Fibroblast of the aortic adventitia (primary cell): ENCODE measurements at regions not wholly inside any gene's neighbourhood (a gene's known extent, or its start where the extent isn't known, plus 50 kb on each side); places are given as distances from the start of the nearest gene placed in this dataset.
A peak's percentile ranks its signal among the peaks of the same experiment; 100 is the strongest.

ENCODE experiments used
- DNase-seq: peaks from one replicate; pipeline ENCODE4 v3.0.0-alpha.2; 2010; ENCODE audit warnings: low read depth
- H3K4me3 ChIP-seq: 2 replicates; pipeline ENCODE4 v1.5.1; 2011; ENCODE audit warnings: low read depth, mild to moderate bottlenecking, control low read depth, low read length, moderate library complexity
- TF ChIP-seq, protein P1 (sequence below): IDR thresholded peaks from 2 replicates; pipeline ENCODE4 v1.5.1; 2011; ENCODE audit warnings: mild to moderate bottlenecking, low read length, control low read depth, inconsistent platforms; ENCODE audit not compliant: insufficient read depth

DNA sequence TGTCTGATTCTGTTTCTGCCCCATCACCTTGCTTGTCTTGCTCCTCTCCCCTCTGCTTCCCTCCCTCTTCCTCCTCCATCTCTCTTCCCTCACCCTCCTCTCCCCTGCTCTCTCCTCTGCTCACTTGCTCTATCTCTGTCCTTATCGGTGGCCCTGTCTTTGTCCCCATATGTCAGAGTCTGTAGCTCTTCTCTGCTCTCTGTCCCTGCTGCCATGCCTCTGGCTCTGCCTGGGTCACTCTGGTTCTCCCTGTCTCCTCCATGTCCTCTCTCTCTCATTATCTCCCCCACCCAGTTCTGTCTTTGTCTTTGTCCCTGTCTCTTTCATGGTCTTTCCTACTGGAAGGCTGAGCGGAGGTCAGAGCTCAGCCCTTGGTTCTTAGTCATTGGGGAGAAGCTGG lies 169.1 kb upstream of the NLRP1 start:
- DNase-seq = no peak
- TF ChIP-seq, protein P1, sequence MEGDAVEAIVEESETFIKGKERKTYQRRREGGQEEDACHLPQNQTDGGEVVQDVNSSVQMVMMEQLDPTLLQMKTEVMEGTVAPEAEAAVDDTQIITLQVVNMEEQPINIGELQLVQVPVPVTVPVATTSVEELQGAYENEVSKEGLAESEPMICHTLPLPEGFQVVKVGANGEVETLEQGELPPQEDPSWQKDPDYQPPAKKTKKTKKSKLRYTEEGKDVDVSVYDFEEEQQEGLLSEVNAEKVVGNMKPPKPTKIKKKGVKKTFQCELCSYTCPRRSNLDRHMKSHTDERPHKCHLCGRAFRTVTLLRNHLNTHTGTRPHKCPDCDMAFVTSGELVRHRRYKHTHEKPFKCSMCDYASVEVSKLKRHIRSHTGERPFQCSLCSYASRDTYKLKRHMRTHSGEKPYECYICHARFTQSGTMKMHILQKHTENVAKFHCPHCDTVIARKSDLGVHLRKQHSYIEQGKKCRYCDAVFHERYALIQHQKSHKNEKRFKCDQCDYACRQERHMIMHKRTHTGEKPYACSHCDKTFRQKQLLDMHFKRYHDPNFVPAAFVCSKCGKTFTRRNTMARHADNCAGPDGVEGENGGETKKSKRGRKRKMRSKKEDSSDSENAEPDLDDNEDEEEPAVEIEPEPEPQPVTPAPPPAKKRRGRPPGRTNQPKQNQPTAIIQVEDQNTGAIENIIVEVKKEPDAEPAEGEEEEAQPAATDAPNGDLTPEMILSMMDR = no peak
- H3K4me3 ChIP-seq = no peak overlapping the region

DNA sequence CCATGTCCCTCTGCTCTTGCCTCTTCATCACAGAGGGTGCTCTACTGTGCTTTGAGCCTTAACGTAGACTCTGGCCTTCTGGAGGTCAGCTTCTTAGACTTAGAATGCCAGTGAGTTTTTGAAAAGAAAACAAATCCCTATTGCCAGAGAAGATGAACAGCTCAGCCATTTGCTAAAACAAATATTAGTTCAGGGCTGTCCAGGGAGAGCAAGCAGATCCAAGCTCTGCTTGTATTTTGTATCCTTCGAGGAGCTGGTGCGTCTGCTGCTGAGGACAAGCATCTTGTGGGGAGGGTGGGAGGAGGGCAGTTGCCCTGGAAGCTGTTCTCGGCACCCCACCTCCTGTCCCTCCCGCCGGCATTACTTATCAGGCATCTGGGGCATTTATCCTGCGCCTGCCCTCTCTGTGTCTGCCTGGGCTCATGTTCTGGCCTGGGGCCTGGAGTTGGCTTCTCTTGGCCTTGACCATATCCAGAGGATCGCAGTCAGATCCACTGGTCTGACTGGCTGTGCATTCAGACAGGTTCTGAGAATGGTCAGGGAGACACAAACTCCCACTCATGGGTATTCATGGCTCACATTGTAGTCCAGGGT lies 173.1 kb upstream of the NLRP1 start:
- TF ChIP-seq, protein P1 = no peak
- no peak overlapping the region for H3K4me3 ChIP-seq
- no peak for DNase-seq

DNA sequence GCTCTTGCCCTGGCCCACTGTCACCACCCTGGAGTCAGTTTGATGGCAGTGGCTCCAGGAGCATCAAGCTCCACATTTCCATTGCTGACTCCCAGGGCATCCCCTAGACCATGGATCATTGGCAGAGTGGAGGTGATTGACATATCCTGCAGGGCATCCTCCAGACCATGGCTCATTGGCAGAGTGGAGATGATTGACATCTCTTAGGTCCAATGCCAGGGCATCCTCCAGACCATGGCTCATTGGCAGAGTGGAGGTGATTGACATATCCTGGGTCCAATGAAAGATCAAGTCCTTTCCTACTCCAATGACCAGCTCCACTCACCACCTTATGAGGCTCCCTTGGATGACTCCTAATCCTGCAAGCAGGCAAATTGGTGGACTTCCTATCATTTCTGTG lies 174.3 kb upstream of the NLRP1 start:
- no peak overlapping the region for H3K4me3 ChIP-seq
- DNase-seq = peak; percentile 27
- TF ChIP-seq, protein P1 = no peak

DNA sequence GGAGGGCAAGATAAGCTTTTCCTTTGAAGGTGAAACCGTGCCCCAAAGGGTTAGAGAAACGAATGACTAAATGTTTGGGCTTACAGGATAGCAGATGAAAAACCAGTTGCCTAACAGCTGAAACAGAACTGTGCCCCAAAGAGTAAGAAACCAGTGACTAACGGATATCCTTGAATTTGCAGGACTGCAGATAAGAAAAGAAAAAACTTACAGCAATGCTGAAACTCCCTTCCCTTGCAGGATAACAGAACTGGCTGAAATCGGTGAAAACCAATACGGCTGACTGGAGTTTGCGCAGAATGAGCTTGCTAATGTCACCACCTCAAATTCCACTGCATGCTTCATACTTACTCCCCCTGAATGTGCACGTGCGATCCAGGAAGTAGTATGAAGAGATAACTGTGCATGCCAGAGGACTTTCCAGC lies 175.2 kb upstream of the NLRP1 start:
- TF ChIP-seq, protein P1 = no peak
- DNase-seq = peak; percentile 62

DNA sequence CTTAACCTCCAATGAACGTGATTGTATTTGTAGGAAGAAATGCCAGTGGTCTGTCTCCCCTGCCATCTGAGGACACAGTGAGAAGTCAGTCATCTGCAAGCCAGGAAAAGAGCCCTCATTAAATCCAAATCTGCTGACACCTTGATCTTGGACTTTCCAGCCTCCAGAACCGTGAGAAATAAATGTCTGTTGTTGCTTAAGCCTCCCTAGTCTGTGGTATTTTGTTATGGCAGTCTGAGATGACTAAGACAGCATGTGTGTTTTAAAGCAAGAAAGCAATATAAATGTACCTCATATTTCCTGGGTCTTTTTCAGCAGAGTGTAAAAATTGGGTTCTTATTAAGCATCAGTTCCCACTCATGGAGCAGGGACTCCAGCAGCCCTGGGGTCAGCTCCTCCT lies 177.9 kb upstream of the NLRP1 start:
- no peak for DNase-seq
- H3K4me3 ChIP-seq = no peak overlapping the region
- TF ChIP-seq, protein P1 = no peak

More for the DNA sequence above, 175.2 kb upstream of the NLRP1 start:
- no peak overlapping the region for H3K4me3 ChIP-seq

DNA sequence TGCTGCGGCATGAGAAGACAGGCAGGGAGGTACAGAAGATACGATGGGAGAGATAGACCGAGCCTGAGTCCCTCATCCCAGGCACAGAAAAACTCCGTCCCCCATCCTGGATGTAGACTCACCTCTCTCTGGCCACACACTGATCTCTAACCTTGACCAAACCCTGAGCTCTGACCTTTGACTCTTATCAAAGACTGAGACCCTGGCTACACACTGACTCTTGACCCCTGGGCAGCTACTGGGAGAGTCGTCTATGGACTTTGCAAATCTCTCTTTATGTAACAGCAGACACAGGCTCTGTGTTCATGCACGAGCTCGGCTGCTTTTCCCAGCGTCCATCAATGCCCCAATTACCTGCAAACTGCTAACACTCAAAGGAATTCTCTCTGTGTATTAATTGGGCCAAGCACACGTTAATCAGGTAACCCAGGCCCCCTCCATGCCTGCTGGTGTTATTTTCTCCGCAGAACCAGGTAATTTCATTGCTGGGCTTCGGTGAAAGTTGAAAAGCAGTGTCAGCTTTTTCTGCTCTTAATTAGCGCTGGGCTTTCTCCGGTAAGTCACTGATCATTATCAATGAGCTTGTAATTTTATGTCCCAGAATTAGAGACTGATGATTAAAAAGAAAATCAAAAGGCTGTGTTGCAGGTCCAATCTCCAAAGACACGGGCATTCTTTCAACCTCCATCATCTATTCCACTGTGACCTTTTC lies 179.4 kb upstream of the NLRP1 start:
- TF ChIP-seq, protein P1 = no peak
- no peak for DNase-seq
- H3K4me3 ChIP-seq = no peak overlapping the region
